ENCODE measurements at regions not wholly inside any gene's neighbourhood (a gene's known extent, or its start where the extent isn't known, plus 50 kb on each side); places are given as distances from the start of the nearest gene placed in this dataset.

- no peak for TF ChIP-seq CTCF (IDR thresholded peaks at IDR 0.05)
- TF ChIP-seq POLR2A (IDR thresholded peaks at IDR 0.05): no peak
Observed at GRCh38 chr21:27818847-27819246, 852.0 kb upstream of the ADAMTS5 start.
